Activated CD8-positive, alpha-beta memory T cell treated with anti-CD3 and anti-CD28 coated beads for 36 hours (primary cell): ENCODE measurements at regions not wholly inside any gene's neighbourhood (a gene's known extent, or its start where the extent isn't known, plus 50 kb on each side); places are given as distances from the start of the nearest gene placed in this dataset.

Experiments used
- CTCF ChIA-PET: fragments of 350-600 bp; sonication (Branson Sonifier 250); formaldehyde crosslinking; loops from one replicate; lab custom pipeline; 2021; ENCODE audit warnings: antibody characterized with exemption; lab: Charles Lee
- POLR2A ChIA-PET: fragments of 350-600 bp; sonication (Branson Sonifier 250); formaldehyde crosslinking; loops from one replicate; lab custom pipeline; 2021; ENCODE audit warnings: antibody characterized with exemption; lab: Charles Lee

DNA sequence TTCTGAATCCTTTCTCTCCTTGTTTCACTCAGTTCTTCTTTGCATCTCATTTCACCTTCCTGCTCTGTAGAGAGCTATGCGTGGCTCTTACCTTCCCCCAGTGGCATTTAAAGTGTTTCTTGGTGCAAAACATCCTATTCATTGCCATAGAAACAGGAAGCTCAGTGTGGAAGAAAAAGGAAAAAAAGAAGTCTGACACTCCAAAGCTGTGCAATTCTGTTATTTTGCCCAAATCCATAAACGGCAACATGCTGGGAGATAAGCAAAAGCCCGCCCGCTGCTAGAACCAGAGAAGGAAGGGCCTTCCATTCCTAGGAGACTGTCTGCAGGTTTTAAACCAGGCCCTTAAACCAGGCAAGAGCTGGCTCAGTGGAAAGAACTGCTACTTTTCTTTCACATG, 247.1 kb downstream of the HIVEP2 start:
- ChIA-PET CTCF (no interaction called here), POLR2A (no interaction called here)

DNA sequence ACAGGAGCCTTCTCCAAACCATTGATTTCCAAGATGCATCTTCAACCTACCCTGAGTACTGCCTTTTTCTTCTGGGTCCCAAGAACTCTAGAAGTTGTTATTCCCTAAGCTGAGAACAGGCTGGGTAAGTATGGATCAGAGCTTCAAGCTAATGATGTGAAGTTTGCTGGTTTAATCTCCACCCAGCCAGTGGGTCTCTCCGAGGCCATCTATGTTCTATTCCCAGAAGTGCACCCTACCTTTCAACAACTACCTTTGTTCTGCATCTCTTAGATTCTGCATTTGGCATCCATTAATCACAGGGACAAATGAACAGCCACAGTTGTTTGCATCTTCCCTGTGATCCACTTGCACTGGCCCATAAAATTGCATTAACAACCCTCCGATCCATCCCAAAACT, 246.2 kb downstream of the HIVEP2 start:
- ChIA-PET POLR2A (no interaction called here), CTCF (interaction anchor here (1.1 kb wide), 1 partner anchor 50 kb away, joined by 3 read pairs; no protein-coding TSS in a partner anchor)

DNA sequence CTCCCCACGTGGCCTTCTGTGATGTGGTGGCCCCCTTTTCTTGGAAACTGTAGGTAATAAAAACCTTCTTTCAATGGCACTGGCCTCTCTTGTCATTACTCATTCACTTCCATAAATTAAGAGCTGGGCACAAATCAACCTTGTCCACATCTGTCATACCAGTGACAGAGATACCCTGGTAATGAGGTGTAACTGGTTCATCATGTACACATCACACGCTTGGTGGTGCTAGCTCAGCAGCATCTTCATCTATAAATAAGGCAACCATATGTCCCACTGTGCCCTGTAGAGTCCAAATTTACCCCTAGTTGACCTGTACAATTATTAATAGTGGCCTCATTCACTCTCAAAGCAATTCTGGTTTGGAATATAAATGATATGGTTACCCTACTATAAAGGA, 245.6 kb downstream of the HIVEP2 start:
- ChIA-PET POLR2A (no interaction called here), CTCF (interaction anchor here (1.1 kb wide), 1 partner anchor 50 kb away, joined by 3 read pairs; no protein-coding TSS in a partner anchor)

DNA sequence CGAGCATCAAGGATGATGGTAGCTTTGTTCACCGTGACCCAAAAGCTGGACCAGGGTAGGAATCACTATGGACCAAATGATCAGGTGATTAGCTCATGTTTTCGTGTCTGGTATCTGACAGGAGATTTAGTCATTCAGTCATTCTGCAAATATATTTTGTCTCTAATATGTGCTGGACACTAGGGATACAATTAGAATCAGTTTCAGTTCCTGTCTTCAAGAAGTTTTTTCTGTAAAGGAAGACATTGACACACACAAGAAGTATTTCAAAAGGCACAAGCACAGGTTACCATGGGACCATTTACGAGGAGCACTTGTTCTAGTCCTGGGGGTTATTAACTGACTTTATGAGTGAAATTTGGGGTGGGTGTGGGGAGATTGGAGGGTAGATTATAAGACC, 244.9 kb downstream of the HIVEP2 start:
- ChIA-PET POLR2A (no interaction called here), CTCF (interaction anchor here (1.1 kb wide), 1 partner anchor 49 kb away, joined by 3 read pairs; no protein-coding TSS in a partner anchor)

DNA sequence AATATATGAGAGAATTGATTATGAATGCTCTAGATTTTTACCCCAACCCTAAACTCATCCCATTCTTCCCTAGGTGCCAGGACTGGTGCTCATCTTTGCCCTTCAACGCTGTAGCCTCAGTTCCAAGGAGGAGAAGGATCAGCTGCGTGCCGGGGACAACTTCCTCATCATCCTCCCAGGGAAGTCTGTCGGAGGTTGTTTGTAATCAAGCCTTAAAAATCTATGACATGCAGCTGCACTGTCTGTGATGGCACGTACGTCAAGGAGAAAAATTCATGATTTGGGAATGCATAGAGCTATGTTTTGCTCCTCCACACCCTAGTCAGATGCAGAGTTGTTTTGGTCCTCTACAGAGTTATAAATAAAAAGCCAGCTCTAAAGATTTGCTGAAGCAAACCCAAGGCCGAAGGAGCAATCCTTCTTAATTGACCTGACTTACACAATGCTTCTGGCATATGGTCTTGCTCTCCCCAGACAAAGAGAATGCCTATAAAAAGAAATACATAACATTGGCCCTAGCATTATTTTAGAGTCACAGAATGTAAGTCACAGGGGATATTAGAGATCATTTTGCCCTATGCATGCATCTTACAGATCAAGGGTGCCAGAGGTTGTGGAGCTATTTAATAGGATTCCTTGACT, 244.2 kb downstream of the HIVEP2 start:
- ChIA-PET POLR2A (no interaction called here), CTCF (interaction anchor here (1.3 kb wide), 1 partner anchor 8 kb away, joined by 3 read pairs; no protein-coding TSS in a partner anchor)
